OCI-LY1 (cell line): ENCODE measurements at regions not wholly inside any gene's neighbourhood (a gene's known extent, or its start where the extent isn't known, plus 50 kb on each side); places are given as distances from the start of the nearest gene placed in this dataset.

Source experiments
- H2AFZ ChIP-seq: fragments of 200-600 bp; sonication (generic), shearing (Covaris generic); 2 replicates; pipeline ENCODE4 v1.6.0; 2014; ENCODE audit warnings: antibody characterized with exemption, mild to moderate bottlenecking, low read length
- H3F3A ChIP-seq: fragments of 200-600 bp; sonication (generic), shearing (Covaris generic); 2 replicates; pipeline ENCODE4 v1.6.0; 2014; ENCODE audit warnings: mild to moderate bottlenecking, antibody characterized with exemption, low read length, moderate library complexity; ENCODE audit not compliant: insufficient read depth
- H3K27ac ChIP-seq: fragments of 200-600 bp; sonication (generic); 2 replicates; pipeline ENCODE4 v1.5.1; 2014; ENCODE audit warnings: low read length, mixed run types, mild to moderate bottlenecking, low read depth; ENCODE audit not compliant: poor library complexity, severe bottlenecking
- H3K27me3 ChIP-seq: fragments of 200-600 bp; sonication (generic); 2 replicates; pipeline ENCODE4 v1.6.0; 2014; ENCODE audit warnings: antibody characterized with exemption, mild to moderate bottlenecking, low read length, moderate library complexity; ENCODE audit not compliant: insufficient read depth
- H3K36me3 ChIP-seq: fragments of 200-600 bp; sonication (generic); 2 replicates; pipeline ENCODE4 v1.6.1; 2014; ENCODE audit warnings: mild to moderate bottlenecking, antibody characterized with exemption, low read length, moderate library complexity, mixed read lengths; ENCODE audit not compliant: insufficient read depth
- H3K4me1 ChIP-seq: fragments of 200-600 bp; sonication (generic); 2 replicates; pipeline ENCODE4 v1.5.1; 2014; ENCODE audit warnings: mild to moderate bottlenecking, low read length, moderate library complexity; ENCODE audit not compliant: insufficient read depth, severe bottlenecking
- H3K4me2 ChIP-seq: fragments of 200-600 bp; sonication (generic), shearing (Covaris generic); 2 replicates; pipeline ENCODE4 v1.6.1; 2014; ENCODE audit warnings: low read length
- H3K4me3 ChIP-seq: fragments of 200-600 bp; sonication (generic); 2 replicates; pipeline ENCODE4 v1.5.1; 2014; ENCODE audit warnings: low read length, low read depth, mild to moderate bottlenecking, mixed read lengths; ENCODE audit not compliant: poor library complexity, severe bottlenecking
- H3K79me2 ChIP-seq: fragments of 200-600 bp; shearing (Covaris generic); 2 replicates; pipeline ENCODE4 v1.6.1; 2016; ENCODE audit warnings: mixed run types, low read length, mixed read lengths; ENCODE audit not compliant: insufficient read depth
- H3K9ac ChIP-seq: fragments of 200-600 bp; sonication (generic), shearing (Covaris generic); 2 replicates; pipeline ENCODE4 v1.6.1; 2014; ENCODE audit warnings: mild to moderate bottlenecking, low read length, mixed read lengths
- H3K9me2 ChIP-seq: fragments of 200-600 bp; sonication (generic), shearing (Covaris generic); 2 replicates; pipeline ENCODE4 v1.6.1; 2014; ENCODE audit warnings: low read depth, mild to moderate bottlenecking, low read length, mixed read lengths
- H3K9me3 ChIP-seq: fragments of 200-600 bp; shearing (Covaris generic); 2 replicates; pipeline ENCODE4 v1.6.1; 2014; ENCODE audit warnings: low read length, mixed read lengths
- H4K20me1 ChIP-seq: fragments of 200-600 bp; sonication (generic), shearing (Covaris generic); 2 replicates; pipeline ENCODE4 v1.6.0; 2016; ENCODE audit warnings: mild to moderate bottlenecking, low read length; ENCODE audit not compliant: insufficient read depth
- EZH2 ChIP-seq: fragments of 200-600 bp; sonication (generic), shearing (Covaris generic); IDR thresholded peaks from 2 replicates; pipeline ENCODE4 v1.8.0; 2017; ENCODE audit warnings: borderline replicate concordance, mixed run types, mild to moderate bottlenecking, antibody characterized with exemption, low read length, moderate library complexity, mixed read lengths
- TF ChIP-seq, protein P1 (sequence below): fragments of 200-600 bp; sonication (generic), shearing (Covaris generic); IDR thresholded peaks from 2 replicates; pipeline ENCODE4 v1.5.1; 2017; ENCODE audit warnings: mild to moderate bottlenecking, antibody characterized with exemption, low read length, moderate library complexity, mixed read lengths

DNA sequence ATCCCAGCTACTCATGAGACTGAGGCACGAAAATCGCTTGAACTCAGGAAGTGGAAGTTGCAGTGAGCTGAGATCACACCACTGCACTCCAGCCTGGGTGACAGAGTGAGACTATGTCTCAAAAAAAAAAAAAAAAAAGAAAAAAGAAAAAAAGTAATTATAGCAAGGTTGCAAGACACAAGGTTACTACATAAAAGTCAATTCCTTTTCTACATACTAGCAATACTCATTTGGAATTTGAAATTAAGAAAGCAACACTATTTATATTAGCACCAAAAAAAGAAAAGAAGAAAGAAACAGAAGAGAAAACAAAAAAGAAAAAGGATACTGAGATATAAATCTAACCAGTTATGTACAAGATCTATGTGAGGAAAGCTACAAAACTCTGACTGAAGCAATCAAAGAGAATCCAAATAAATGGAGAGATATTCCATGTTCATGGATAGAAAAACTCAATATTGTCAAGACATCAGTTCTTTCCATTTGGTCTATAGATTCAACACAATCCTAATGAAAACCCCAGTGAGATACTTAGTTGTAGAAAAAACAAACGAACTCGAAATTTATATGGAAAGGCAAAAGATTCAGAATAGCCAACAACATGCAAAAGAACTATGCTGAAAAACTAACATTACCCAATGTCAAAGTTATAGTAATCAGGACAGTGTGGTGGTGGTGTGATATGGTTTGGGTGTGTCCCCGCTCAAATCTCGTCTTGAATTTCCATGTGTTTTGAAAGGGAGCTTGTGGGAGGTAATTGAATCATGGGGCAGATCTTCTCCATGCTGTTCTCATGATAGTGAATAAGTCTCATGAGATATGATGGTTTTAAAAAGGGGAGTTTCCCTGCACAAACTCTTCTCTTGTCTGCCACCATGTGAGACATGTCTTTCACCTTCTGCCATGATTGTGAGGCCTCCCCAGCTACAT is 73.3 kb downstream of the GPX5 start:
- H3F3A ChIP-seq = no peaks in the 10 kb centered on the region
- no peaks in the 10 kb centered on the region for H3K27me3 ChIP-seq
- no peak overlapping the region for H3K4me3 ChIP-seq
- H3K9ac ChIP-seq = no peak overlapping the region
- H3K4me1 ChIP-seq = no peaks in the 10 kb centered on the region
- H3K79me2 ChIP-seq = no peaks in the 10 kb centered on the region
- no peaks in the 10 kb centered on the region for H3K9me3 ChIP-seq
- no peak overlapping the region for H3K4me2 ChIP-seq
- no peak overlapping the region for H2AFZ ChIP-seq
- TF ChIP-seq, protein P1, sequence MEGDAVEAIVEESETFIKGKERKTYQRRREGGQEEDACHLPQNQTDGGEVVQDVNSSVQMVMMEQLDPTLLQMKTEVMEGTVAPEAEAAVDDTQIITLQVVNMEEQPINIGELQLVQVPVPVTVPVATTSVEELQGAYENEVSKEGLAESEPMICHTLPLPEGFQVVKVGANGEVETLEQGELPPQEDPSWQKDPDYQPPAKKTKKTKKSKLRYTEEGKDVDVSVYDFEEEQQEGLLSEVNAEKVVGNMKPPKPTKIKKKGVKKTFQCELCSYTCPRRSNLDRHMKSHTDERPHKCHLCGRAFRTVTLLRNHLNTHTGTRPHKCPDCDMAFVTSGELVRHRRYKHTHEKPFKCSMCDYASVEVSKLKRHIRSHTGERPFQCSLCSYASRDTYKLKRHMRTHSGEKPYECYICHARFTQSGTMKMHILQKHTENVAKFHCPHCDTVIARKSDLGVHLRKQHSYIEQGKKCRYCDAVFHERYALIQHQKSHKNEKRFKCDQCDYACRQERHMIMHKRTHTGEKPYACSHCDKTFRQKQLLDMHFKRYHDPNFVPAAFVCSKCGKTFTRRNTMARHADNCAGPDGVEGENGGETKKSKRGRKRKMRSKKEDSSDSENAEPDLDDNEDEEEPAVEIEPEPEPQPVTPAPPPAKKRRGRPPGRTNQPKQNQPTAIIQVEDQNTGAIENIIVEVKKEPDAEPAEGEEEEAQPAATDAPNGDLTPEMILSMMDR = no peak
- no peaks in the 10 kb centered on the region for H3K36me3 ChIP-seq
- no peaks in the 10 kb centered on the region for H3K9me2 ChIP-seq
- no peak overlapping the region for H3K27ac ChIP-seq
- no peaks in the 10 kb centered on the region for H4K20me1 ChIP-seq

DNA sequence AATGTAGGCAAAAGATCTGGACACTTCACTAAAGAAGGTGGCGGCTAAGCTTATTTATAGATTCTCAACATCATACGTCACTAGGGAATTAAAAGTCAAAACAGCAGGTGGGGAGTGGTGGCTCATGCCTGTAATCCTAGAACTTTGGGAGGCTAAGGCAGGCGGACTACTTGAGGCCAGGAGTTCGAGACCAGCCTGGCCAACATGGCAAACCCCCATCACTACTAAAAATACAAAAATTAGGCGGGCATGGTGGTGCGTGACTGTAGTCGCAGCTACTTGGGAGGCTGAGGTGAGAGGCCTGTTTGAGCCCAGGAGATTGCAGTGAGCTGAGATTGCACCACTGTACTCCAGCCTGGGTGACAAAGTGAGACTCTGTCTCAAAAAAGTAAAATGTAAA is 74.6 kb downstream of the GPX5 start:
- TF ChIP-seq, protein P1 = no peak
- TF ChIP-seq EZH2 = no peak
- Histone ChIP-seq H3K79me2 (no peaks in the 10 kb centered on the region), H3K4me1 (no peaks in the 10 kb centered on the region), H3F3A (no peaks in the 10 kb centered on the region), H3K9ac (no peak overlapping the region), H3K27me3 (no peaks in the 10 kb centered on the region), H3K9me3 (no peaks in the 10 kb centered on the region), H3K9me2 (no peaks in the 10 kb centered on the region), H4K20me1 (no peaks in the 10 kb centered on the region), H2AFZ (no peak overlapping the region), H3K4me2 (no peak overlapping the region), H3K27ac (no peak overlapping the region), H3K4me3 (no peak overlapping the region), H3K36me3 (no peaks in the 10 kb centered on the region)

DNA sequence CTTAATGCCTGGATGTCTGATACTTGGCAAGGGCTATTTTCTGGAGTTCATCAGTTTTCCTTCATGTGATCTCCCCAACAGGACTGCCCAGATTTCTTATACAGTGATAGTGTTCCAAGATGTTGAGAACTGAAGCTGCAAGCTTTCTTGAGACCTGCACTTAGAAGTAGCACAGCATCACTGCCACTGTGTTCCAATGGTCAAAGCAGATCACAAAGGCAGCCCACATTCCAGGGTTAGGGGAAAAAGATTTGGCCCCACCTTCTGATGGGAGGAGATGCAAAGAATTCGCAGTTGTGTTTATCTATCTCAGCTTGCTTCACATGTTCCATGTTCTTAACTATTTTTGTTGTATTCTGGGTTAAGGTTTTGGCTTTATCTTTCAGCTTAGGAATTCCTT is 78.2 kb downstream of the GPX5 start:
- H2AFZ ChIP-seq = no peak overlapping the region

More for the DNA sequence above, 78.2 kb downstream of the GPX5 start:
- H3K4me1 ChIP-seq = peaks cover 12% of the 10 kb centered on the region
- no peaks in the 10 kb centered on the region for H4K20me1 ChIP-seq
- H3K4me3 ChIP-seq = no peak overlapping the region
- no peak overlapping the region for H3K4me2 ChIP-seq
- no peak for TF ChIP-seq EZH2
- TF ChIP-seq, protein P1 = no peak
- H3F3A ChIP-seq = no peaks in the 10 kb centered on the region
- no peak overlapping the region for H3K9ac ChIP-seq
- no peaks in the 10 kb centered on the region for H3K79me2 ChIP-seq
- no peaks in the 10 kb centered on the region for H3K27me3 ChIP-seq
- no peaks in the 10 kb centered on the region for H3K36me3 ChIP-seq
- H3K9me3 ChIP-seq = no peaks in the 10 kb centered on the region
- no peaks in the 10 kb centered on the region for H3K9me2 ChIP-seq
- no peak overlapping the region for H3K27ac ChIP-seq
